Activated CD4-positive, CD25-positive, alpha-beta regulatory T cell treated with anti-CD3 and anti-CD28 coated beads, Interleukin-2, amount 50 U/mL, for 72 hours (primary cell): ENCODE measurements at regions not wholly inside any gene's neighbourhood (a gene's known extent, or its start where the extent isn't known, plus 50 kb on each side); places are given as distances from the start of the nearest gene placed in this dataset.
"Not testable (repeated sequence)": the region's sequence is repeated elsewhere in the genome, so short reads cannot be mapped to it uniquely, and the experiment has no call there.

ENCODE experiments used
- DNase-seq: peaks from one replicate; pipeline ENCODE4 v3.0.0; 2021

DNA sequence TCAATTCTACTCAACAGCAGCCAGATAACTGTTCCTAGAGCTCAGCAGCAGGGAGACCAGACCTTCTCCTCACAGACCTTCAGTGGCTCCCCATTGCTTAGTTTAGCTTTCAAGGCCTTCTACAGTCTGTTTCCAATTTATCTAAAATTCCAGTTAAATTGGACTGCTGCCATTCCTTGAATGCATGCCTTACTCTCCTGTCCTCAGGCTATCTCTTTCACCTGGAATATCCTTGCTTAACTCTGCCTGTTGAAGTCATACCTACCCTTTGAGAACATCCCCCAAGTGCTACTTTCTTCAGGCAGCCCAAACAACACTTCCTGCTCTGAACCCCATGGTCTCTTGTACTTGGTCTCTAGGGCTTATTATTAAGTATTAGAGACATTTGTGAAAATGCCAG is 120.7 kb upstream of the TENM4 start:
- no peak for DNase-seq

DNA sequence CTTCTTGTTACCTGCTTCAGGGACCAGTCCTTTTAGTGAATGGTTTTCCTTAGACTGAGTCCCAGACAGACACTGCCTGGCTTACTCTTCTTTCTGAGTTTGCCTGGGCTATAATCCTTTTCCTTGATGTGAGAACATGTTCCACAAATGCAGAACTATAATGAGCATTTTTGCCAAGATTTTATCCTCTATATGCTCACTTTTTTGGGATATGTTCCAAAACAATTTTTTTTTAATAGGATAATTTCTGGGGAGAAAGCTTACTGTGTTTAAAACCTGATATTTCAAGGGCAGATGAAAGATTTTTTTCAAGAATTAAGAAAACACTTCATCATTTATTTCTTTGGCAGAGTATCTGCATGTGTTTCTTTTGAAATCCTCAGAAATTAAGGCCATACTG is 110.0 kb upstream of the TENM4 start:
- DNase-seq = no peak

DNA sequence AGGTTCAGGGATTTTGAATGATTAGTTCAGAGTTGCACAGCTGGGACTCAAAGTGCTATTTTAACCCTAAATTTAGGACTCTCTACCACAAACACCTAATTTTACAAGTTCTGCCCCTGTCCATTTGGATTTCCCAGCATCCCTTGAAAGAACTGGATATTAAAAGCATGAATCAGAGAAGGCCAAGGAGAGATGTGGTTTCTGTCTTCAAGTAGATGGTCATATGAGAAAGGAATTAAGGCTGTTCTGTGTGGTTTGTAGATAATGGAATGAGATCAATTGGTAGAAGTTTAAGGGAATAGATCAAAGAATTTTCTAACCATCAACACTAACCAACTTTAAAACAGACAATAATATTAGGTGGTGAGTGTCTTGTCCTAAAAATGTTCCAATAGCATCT is 106.4 kb upstream of the TENM4 start:
- no peak for DNase-seq

DNA sequence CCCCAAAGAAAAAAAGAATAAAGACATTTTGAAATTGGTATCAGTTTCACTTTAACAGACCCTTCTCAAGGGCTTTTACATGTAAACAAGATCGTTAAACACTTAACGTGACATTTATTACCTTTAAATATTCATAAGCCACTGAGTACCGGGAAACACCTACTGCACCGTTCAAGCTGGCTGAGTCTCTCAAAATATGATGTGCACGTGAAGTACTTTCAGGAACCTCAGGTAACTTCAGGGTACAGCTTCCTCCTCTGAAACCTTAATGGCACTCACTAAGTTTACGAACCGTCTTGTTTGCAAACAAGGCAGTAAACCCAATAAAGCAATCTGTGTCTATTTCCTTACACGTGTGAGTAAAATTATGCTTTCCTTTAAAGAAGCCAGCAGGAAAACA is 105.5 kb upstream of the TENM4 start:
- DNase-seq = no peak

DNA sequence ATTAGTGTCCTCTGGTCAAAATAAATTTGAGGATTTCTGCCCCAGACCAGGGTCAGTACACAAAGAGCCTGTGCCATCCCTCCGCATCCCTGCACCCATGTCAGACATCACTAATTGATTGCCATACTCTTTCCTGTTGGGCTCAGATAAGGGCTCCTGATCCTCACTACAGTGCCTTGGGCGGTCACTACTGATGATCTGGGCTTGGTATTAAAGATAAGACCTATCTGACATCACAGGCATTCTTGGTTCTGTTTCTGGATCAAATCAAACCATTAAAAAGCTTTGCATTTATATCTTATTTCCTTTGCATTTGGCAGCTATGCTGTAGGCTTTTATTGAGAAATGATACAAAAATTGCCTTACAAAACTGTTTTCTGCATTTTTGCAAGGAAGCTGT is 103.5 kb upstream of the TENM4 start:
- DNase-seq = no peak

DNA sequence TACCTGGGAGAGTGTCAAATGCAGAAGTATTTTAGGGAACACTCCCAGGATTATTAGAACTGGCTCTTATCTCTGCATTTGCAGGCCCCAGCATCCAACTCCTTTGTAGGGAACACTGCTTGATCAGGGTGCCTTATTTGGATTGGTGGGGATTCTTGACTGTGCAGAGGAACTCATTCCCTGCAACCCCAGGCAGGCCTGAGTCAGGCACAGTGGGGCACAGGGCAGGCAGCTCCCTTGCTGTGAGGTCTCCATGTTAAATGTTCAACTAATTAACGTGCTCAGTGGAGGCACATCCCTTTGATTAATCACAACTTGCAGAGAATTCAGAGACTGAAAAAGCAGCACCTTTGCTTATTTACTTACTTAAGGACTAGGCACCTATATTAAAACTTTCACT is 102.3 kb upstream of the TENM4 start:
- DNase-seq = no peak

DNA sequence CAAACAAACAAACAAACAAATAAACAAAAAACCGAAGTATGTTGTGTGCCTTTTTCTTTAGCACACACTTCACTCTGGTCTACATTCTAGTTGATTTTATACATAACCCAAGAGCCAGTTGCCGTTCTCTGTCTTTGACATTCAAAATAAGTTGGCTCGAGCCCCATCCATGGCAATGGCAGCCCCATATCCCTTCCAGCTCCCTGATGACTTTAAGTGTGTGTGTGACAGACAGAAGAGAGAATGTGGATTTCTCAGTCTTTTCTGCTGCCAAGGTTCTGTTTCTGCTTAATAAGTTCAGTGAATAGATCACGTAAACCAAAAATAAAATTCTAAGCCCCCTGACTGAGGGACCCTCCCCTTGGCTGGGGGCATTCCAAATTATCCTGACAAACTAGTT is 100.6 kb upstream of the TENM4 start:
- DNase-seq = no peak

DNA sequence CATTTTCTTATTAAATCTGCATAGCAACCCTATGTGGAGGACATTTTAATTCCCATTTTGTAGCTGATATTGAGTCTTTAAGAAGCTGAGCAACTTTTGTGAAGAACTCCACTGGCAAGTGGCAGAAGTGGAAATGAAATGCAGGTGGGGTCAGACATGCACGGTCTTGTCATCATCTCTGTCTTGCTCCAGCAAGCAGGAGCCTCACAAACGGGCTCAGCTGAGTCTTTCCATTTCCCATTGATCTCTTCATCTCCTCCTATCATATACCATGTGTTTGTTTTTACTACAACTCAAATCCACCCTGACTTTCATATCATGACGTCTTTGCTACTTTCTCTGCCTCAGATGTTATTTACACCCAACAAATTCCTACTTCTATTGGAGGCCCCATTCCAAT is 97.9 kb upstream of the TENM4 start:
- DNase-seq = no peak

DNA sequence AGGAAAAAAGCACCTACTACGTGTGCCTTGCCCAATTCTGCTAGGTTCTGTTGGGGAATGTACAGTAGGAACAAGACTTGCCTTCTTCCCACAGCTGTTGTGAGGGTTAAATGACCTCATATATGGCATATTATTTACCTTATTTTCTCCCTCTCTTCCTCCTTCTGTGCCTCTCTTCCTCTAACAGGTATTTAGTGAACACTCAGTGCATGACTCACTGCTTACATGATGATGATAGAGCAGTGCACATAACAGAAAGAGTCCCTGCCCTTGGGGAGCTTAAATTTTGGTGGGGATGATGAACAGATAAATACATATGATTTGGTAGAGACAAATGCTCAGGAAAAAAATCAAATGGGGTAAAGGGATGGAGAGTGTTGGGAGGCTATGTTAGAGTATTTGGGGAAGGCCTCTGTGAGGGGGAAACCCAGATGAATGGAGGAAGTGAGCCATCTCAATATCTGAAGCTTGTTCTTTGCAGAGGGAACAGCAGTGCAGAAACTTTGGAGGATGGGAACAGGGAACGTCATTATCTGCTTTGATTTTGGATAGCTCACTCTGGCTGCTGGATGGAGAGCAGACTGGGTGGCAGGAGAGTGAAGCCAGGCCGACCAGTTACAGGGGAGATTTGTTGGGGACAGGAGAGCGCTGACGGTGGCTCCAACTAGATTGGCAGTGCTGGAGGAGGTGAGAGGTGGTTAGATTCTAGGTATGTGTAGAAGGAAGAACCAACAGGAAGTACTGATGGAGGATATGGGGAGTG is 95.5 kb upstream of the TENM4 start:
- no peak for DNase-seq

DNA sequence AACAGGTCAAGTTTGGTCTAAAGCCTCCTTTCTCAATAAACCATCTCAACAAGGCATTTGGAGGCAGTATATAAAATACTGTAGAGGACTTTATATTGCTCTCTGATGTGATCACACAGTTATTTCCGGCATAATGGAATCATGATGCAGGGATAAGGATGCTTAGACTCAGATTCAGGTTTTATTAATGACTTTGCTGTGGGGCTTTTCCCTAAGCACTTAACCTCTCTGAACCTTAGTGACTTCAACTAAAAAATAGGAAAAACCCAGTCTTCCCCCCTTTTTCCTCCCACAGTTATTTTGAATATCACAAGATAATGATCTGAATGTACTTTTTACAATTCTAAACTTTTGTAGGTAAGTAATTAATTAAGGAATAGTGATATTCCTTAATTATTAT is 94.8 kb upstream of the TENM4 start:
- DNase-seq = no peak

DNA sequence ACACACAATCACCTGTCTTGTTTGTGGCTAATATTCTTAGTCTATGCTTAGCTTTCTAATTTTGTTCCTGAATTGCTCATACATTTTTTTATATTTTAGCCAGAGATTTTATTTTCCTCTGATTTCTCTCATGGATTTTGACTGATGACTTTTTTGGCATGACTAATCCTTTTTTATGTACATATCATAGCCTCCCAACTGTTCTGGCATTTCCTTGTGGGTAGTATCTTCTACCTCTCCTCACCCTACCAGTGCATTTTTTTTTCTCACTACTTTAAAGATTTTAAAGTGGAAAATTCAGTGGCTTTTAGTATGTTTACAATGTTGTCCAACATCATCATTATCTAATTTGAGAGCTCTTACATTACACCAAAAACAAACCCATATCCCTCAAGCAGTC is 84.4 kb upstream of the TENM4 start:
- DNase-seq = no peak

DNA sequence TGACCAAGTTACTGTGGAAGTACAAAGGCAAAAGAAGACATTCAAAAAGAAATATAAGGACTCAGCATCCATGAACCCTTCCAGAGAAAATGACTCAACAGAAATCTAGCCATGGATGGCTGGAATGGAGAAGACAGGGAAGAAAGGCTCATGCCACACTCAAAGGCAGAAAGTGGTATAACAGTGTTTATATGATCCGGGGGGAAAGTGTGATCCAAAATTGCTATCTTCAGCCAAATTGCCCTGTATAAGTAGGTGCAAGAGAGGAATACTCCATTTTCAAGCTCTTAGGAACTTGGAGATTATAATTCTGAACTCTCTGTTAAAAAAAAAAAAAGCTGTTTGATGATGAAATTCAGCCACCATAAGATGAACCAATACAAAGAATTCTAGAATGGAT is 81.8 kb upstream of the TENM4 start:
- no peak for DNase-seq

DNA sequence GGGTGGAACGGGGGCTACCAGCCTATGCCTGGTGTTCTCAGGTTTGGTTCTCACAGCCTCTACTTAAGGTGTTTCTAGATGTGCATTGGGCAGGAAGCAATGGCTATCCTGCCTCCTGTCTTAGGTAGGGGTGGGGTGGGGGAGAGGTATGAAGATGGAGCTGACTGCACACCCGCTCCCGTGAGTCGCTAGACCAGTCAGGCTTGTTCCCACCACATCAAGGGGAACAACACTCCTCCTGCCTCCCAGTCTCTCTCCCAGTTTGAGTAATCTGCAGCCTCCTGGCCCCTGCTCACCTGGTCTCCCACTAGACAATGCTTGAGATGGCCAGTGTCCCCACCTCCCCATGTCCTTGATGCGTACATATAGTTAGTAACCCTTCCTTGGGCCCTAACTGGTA is 79.3 kb upstream of the TENM4 start:
- no peak for DNase-seq

DNA sequence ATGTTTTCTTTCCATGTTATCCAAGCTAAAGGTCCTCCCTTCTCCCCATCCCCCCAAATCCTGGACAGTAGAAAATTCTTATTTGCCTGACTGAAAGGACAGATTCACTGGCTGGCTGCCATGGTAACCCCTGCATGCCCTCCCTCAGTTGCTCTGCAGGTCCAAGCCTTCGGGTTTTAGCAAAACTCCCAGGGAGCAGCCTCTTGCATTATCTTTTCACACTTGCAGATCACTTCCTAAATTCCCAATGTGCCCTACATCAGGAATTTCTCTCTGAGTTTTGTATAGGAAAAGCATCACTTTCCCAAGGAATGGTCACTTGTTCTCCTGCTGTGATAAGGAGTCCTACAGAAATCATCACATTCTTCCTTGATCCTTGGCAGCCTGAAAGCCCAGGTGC is 75.0 kb upstream of the TENM4 start:
- no peak for DNase-seq

DNA sequence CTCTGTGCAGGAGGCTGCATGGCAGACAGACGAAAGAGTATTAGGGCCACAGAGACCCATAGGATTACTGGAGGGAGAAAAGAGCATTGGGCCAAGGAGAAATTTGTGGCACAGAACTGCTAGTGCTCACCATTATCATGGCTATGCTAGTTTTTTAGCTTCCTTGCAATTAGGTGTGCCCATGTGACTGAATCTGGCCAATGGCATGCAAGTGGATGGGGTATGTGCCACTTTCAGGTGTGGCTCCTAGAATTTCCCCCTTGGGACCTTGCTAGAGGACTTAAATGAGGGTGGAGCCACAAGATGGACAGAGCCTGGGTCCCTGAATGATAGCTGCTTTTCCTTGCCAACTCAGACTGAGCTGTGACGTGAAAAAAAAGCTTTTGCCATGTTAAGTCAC is 73.9 kb upstream of the TENM4 start:
- DNase-seq = no peak

DNA sequence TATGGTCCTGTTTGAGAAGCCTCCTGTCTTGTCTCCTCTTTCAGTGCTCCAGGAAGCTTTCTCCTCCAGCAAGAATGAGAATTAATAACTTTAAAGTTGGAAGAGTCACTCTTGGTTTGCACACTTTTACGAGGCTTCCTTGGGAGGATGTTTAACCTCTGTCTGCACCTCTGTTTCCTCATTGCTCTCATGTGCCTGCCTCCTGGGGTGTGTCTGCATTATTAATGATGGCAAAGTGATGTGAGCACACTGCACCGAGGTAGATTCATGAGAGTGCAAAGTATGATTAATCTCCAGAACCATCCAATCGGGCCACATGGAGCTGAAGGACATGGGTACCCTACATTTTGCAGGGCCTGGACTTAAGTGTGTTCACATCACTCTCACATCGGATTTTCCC is 73.5 kb upstream of the TENM4 start:
- no peak for DNase-seq

DNA sequence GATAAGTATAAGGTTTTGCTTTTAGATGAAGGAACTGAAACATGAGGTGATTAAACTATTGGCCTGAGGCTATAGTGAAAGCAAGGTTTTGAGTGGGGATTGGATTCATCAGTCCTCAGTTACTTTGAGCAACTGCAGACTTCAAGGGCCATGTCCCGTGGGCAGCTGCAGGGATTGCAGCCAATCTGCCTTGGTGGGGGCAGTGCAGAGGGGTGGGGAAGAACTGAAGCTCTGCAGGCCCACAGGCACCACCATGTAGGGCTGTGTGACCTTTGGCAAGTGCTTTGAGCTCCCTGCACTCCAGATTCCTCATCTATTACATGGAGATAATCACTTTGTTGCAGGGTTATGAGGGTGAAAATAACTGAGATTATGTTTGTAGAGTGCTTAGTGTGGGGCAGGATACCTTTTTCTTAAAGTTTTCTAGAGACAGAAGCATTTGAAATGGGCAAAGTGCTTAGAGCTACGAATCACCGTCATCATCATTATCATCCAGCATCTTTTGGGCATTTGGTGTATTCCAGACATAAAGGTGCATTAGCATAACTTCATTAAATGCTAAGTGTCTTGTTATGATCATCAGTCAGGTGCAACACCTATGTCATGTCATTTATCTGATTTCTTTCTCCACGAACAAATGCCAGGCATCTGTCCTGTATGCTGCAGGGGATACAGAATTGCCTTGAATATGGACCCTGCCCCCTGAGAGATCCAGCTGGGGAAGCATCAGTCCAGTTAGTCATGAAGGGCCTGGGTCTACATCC is 72.1 kb upstream of the TENM4 start:
- DNase-seq = no peak

DNA sequence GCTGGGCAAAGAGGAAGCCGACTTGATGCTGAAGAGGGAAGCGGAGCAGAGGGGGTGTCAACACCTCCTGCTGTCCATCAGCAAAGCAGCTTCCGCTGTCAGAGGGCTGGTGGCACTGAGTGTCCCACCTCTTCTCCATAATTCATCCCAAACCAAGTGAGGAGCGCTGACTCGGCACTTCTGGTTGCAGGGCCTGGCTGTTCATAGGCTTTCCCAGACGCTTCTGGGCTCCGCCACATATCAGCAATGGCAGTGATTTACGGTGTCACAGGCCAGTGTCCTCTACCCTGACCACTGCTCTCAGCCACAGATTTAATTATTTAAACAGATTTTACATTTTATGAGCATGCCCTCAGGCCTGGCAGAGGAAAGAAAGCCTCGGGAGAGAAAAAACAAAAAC is 70.1 kb upstream of the TENM4 start:
- no peak for DNase-seq

DNA sequence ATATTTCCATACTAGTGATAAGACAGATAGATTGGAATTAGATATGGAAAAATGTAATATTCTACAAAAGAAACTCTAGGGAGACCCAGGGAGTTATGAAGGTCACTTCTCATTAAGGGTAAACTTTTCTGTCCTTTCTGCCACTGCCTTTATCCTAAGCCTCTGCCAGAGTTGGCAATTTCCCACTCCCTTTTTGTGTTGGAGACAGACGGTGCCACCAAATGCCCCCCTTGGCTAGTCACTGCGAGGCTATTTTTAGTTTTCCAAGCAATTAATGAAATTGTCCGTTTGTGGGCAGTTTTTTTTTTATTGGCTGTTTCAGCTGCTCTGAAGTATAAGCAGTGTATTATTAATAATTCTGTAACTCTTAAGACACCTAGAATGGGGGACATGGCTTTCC is 67.6 kb upstream of the TENM4 start:
- DNase-seq = no peak

DNA sequence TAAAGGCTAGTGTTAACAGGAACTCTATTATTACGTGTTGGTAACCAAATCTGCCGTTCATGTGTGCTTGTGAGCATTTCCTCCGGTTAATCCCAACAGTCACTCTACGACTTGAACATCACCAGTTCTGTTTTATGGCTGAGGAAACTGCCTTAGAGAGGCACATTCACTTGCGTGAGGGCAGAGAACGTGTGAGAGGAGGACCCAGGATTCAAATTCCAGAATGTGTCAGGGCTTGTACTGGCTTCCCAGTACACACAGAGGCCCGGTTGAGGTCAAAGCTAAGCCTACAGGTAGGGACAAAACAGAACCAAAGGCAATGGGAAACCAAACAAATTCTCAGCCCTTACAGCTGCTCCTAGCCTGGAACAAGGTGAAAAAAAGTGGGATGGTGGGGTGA is 66.9 kb upstream of the TENM4 start:
- no peak for DNase-seq

DNA sequence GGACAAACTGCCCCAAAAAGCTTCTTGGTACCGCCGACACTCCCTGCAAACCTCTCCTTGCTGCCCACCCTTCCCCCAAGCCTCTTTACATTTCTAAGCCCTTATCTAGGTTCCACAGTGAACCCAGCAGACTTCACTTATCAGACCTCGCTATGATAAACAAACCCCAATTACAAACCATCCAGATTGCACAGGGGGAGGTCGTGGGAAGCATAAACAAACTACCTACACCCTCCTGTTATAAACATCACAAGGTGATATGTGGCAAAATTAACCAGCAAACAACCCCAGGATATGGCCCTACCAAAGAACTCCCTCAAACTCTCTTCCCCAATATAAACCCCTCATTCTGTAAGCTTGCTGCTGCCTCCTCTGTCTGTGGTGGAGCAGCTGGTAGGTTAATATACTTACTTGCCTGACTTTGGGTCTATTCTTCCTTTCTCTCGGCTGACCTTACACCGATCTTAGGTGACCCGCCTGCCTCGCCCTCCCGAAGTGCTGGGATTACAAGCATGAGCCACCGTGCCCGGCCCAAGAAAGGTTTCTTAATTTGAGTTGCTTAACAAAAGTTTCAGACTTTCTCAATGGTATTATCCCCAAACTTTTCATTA is 66.0 kb upstream of the TENM4 start:
- no peak for DNase-seq

DNA sequence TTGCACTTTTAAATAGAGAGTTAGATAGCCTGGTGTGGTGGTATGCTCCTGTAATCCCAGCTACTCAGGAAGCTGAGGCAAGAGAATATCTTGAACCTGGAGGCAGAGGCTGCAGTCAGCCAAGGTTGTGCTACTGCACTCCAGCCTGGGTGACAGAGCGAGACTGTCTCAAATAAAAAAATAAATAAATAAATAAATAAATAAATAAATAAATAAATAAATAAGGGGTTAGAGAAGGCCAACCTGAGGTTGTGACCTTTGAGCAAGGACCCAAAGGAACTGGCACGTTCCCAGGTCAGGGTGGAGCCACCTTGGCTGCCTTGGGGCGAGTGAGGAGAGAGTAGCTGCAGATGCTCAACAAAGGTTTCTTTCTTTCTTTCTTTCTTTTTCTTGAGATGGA is 65.3 kb upstream of the TENM4 start:
- DNase-seq = no peak

DNA sequence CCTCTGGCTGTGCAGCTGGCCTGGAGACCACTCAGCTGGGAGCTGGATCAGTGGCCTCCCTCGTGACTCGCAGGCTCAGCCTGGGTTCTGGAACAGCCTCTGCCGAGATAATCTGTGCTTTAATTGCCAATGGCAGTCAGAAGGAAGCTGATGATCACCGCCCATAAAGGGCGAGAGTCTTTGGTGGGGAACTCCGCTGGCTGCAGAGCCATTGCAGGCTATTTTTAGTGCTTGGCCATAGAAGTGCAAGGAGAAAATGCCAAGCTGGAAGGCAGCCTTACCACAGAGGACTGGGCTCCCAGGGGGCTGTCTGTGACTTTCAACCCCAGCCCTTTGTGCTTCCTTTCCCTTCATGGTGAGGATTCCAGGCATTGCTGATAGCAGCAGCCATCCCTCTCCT is 62.2 kb upstream of the TENM4 start:
- no peak for DNase-seq

DNA sequence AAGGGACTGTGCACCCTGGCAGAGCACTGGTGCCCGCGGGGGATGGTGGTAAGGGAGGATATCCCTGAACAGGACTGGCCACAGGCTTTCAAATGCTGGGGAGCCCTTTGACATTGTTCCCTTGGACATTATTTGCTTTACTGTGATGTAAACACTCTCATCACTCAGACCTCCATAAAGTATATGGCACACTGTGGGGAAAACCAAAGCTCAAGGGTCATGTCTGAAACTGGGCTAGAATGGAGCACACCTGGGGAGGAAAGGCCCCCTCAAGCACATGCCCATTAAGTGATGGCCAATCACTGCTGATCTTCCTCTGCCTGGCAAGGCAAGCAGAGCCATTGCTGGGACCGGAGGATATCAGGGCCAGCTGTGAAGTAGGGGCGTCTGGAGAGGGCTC is 60.9 kb upstream of the TENM4 start:
- DNase-seq = no peak

DNA sequence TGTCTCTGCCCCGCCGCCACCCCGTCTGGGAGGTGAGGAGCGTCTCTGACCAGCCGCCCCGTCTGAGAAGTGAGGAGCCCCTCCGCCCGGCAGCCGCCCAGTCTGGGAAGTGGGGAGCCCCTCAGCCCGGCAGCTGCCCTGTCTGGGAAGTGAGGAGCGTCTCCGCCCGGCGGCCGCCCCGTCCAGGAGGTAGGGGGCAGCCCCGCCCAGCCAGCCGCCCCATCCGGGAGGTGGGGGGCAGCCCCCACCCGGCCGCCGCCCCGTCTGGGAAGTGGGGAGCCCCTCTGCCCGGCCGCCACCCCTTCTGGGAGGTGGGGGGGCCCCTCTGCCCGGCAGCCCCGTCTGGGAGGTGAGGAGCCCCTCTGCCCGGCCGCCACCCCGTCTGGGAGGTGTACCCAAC is 59.1 kb upstream of the TENM4 start:
- DNase-seq = not testable (repeated sequence)
